ENCODE measurements at regions not wholly inside any gene's neighbourhood (a gene's known extent, or its start where the extent isn't known, plus 50 kb on each side); places are given as distances from the start of the nearest gene placed in this dataset.

DNA sequence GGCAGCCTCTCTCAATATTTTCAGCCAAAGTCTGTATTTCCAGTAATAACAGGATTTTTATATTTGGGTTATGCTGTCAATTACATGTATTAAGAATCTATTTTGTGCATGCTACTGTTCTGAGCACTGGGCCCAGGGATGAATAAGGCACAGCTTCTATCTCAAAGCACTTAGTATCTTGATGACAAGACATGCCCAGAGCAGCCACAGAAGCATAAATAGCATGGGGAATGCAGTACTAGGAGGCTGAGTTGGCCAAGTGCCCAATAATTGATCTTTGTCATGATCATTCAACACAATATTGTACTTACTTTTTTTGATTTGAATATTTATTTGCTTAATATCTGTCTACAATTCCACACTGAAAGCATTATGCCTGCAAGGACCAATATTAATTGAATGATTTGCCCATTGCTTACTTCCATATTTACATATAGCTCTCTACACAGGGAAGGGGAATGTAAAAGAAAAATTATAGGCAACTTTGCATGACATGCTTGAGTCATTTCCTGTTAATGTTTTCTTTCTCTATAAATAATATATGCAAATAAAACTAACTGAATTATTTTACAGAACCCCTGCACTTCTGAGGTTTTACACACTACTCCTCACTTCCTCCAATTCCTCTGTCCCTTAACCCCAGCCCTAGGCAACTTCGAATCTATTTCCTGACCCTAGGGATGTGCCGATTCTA lies 298.9 kb upstream of the BMP2 start:
- TF ChIP-seq JUN (CRISPR knock-in tag; IDR thresholded peaks at IDR 0.05), result no peak
- TF ChIP-seq CTCF (IDR thresholded peaks at IDR 0.05), result no peak
- TF ChIP-seq, protein P1, sequence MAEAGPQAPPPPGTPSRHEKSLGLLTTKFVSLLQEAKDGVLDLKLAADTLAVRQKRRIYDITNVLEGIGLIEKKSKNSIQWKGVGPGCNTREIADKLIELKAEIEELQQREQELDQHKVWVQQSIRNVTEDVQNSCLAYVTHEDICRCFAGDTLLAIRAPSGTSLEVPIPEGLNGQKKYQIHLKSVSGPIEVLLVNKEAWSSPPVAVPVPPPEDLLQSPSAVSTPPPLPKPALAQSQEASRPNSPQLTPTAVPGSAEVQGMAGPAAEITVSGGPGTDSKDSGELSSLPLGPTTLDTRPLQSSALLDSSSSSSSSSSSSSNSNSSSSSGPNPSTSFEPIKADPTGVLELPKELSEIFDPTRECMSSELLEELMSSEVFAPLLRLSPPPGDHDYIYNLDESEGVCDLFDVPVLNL (CRISPR knock-in tag; IDR thresholded peaks at IDR 0.05; ENCODE audit: borderline replicate concordance, low read depth), result no peak
- no peak for TF ChIP-seq IRF2 (CRISPR knock-in tag; IDR thresholded peaks at IDR 0.05; ENCODE audit: borderline replicate concordance, low read depth)
- no peak for TF ChIP-seq NR2C2 (CRISPR knock-in tag; IDR thresholded peaks at IDR 0.05)
- TF ChIP-seq TCF7 (CRISPR knock-in tag; IDR thresholded peaks at IDR 0.05; ENCODE audit: low read depth), result no peak
- TF ChIP-seq, protein P2, sequence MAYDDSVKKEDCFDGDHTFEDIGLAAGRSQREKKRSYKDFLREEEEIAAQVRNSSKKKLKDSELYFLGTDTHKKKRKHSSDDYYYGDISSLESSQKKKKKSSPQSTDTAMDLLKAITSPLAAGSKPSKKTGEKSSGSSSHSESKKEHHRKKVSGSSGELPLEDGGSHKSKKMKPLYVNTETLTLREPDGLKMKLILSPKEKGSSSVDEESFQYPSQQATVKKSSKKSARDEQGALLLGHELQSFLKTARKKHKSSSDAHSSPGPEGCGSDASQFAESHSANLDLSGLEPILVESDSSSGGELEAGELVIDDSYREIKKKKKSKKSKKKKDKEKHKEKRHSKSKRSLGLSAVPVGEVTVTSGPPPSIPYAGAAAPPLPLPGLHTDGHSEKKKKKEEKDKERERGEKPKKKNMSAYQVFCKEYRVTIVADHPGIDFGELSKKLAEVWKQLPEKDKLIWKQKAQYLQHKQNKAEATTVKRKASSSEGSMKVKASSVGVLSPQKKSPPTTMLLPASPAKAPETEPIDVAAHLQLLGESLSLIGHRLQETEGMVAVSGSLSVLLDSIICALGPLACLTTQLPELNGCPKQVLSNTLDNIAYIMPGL (CRISPR knock-in tag; IDR thresholded peaks at IDR 0.05), result no peak
- no peak for TF ChIP-seq TP53 (CRISPR knock-in tag; IDR thresholded peaks at IDR 0.05)
- TF ChIP-seq, protein P3, sequence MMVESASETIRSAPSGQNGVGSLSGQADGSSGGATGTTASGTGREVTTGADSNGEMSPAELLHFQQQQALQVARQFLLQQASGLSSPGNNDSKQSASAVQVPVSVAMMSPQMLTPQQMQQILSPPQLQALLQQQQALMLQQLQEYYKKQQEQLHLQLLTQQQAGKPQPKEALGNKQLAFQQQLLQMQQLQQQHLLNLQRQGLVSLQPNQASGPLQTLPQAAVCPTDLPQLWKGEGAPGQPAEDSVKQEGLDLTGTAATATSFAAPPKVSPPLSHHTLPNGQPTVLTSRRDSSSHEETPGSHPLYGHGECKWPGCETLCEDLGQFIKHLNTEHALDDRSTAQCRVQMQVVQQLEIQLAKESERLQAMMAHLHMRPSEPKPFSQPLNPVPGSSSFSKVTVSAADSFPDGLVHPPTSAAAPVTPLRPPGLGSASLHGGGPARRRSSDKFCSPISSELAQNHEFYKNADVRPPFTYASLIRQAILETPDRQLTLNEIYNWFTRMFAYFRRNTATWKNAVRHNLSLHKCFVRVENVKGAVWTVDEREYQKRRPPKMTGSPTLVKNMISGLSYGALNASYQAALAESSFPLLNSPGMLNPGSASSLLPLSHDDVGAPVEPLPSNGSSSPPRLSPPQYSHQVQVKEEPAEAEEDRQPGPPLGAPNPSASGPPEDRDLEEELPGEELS (CRISPR knock-in tag; IDR thresholded peaks at IDR 0.05), result no peak
- no peak for TF ChIP-seq ATF3 (CRISPR knock-in tag; conservative IDR thresholded peaks at IDR 0.05)
- TF ChIP-seq OVOL2 (CRISPR knock-in tag; IDR thresholded peaks at IDR 0.05; ENCODE audit: borderline replicate concordance), result no peak
- no peak for TF ChIP-seq MAX (CRISPR knock-in tag; IDR thresholded peaks at IDR 0.05)
